GM21717 (cell line): ENCODE measurements at regions not wholly inside any gene's neighbourhood (a gene's known extent, or its start where the extent isn't known, plus 50 kb on each side); places are given as distances from the start of the nearest gene placed in this dataset.
"Not testable (repeated sequence)": the region's sequence is repeated elsewhere in the genome, so short reads cannot be mapped to it uniquely, and the experiment has no call there.

Experiments used
- ATAC-seq: cut with Tn5 transposase; IDR thresholded peaks from one replicate; pipeline ENCODE4 v1.9.1; 2021; ENCODE audit warnings: mild to moderate bottlenecking, moderate library complexity; ENCODE audit not compliant: unreplicated experiment

DNA sequence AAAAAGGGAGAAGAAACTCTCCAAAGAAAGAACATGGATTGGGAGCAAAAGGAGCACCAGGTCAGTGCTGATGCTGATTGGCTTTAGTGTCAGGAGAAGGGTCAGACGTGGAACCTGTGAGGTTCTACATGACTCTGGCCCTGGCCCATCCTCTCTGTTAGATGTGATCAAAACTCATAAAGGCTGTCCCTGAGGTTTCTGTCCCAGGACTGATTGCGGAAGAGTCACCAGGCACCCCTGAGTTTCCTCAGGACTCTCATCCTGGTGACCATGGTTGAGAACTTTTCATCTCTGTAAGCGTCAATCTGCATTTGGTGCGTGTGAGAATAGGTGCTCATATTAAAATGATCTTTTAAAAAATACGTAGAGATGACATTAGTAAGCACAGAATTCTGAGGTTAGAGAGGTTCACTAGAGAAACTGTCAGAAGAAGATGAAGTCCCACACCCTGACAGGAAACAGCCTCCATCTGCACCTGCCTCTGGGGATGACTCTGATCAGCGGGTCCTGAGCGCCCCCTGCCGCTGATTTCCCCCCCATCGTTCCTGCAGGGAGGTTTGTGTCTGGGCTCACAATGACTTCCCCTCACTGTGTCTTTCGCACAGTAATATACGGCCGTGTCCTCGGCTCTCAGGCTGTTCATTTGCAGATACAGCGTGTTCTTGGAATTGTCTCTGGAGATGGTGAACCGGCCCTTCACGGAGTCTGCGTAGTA is 741.8 kb downstream of the TMEM121 start:
- ATAC-seq: no peak

DNA sequence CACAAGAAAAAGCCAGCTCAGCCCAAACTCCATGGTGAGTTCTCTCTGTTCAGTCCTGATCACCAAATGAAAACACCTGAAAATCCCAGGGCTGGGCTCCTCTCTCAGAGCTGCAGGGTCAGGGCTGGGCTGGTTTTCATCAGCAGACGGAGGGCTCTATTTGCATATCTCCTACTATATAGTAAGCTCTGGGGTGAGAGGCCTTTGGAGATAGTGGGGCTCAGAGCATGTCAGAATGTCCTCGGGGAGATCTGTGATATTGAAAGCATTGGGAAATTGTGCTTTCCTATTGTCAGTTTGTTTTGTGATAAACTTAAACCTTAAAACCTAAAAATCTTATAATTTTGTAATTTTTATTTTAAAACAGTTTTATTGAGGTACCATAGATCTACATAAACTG is 742.6 kb downstream of the TMEM121 start:
- ATAC-seq: no peak

DNA sequence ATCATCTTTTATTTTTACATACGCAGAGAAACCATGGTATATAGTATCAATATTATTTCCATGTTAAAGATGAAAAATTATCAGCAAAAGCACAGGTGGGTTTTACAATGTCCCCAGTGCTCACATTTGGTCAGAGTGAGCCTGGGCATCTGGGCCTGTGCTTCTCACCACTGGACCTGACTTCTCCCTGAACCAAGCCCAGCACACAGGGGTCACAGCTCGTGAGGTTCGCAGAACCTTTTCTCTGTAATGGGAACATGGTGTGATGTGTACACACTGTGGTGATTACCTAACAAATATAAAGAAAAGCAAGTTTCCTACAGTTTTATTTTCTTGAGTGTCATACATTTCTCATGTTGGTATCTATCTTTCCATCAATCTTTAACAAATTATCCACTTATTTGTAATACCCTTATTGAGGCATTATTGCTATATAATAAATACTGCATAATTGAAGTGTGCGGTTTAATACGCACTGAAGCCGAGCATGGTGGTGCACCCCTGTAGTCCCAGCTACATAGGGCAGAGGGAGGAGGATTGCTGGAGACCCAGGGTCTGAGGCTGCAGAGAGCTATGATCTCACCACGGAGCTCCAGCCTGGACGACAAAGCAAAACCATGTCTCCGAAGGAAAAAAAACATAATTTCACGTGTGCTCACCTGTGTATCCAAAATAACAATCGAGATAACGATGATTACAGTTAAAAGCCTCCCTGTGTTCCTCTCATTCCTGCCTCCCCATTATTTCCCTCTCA is 743.2 kb downstream of the TMEM121 start:
- no peak for ATAC-seq

DNA sequence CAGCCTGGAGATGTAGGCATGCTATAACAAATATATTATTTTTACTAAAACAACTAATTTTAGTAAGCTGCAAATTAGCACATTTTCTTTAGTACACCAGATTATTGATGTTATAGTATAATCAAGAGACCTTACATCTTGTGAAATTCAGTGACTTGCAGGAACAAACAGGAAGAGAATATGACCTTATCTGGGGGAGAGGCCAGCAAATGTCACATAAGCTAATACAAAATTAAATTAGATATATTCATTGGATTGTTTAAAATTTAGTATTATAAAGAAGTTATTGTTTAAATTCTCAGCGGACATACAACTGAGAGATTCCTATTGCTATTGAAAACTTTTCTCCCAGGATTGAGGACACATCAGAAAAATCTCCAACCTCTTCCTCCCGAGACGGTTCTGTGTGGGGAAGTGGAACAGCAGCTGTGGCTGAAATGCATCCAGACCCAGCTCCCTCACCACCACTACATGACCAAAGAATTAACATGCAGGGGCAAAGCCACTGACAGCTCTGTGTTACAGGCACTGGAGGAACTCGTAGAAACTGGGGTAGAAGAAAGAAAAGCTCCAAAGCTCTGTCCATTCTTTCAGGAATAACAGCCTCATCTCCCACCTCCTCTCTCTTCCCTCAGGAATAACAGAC is 744.2 kb downstream of the TMEM121 start:
- not testable (repeated sequence) for ATAC-seq

DNA sequence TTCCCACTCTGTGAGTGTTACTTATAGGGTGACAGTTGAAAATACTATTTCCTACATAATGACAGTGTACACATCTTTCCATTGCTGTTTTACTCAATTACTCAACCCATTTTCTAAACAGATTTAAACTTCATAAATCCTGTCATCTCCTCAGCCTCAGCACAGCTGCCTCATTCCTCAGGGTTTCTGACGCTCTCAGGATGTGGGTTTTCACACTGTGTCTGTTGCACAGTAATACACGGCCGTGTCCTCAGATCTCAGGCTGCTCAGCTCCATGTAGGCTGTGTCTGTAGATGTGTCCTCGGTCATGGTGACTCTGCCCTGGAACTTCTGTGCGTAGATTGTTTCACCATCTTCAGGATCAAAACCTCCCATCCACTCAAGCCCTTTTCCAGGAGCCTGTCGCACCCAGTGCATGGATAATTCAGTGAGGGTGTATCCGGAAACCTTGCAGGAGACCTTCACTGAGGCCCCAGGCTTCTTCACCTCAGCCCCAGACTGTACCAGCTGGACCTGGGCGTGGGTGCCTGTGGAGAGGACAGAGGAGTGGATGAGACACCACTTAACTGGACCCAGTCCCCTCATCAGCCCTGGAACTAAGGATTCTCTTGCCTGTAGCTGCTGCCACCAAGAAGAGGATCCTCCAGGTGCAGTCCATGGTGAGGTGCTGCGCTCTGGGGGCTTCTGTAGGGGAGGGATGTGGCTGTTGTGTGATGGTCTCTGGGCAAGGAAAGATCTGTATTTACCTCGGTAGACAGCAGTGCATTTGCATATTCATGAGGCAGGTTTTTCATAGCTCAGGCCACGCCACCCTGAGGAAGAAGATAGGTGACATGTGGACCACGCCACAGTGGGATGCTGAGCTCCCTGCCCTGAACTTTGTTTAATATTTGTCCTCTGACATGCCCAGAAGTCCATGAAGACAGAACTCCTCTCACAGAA is 750.2 kb downstream of the TMEM121 start:
- ATAC-seq: no peak

DNA sequence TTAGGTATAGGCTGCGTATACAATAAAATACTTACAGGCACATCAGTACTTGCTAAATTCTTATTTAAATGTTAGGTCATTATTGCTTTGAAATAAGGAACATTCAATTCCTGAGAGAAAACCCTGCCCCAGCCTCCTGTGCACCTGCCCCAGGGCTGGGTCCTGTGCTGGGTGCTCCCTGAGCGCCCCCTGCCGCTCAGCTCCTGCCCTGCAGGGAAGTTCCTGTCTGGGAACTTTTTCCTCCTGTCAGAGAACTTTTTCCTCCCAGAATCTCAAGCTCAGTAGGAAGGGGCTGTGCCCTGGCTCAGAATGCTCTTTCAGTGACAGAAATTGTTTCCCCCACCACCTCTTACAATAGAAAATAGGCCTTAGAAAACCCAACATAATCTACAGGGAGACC is 751.1 kb downstream of the TMEM121 start:
- ATAC-seq: no peak

DNA sequence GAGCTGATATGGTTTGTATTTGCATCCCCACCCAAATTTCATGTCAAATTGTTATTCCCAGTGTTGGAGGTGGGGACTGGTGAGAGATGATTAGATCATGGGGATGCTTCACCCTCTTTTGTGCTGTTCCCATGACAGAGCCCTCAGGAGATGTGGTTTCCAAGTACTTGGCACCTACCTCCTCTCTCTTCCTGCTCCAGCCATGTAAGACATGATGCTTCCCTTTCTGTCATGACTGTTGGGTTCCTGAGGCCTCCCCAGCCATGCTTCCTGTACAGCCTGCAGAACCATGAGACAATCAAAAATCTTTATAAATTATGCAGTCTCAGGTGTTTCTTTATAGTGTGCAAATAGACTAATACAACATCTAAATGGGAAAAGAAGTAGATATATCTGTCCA is 754.5 kb downstream of the TMEM121 start:
- ATAC-seq: no peak

DNA sequence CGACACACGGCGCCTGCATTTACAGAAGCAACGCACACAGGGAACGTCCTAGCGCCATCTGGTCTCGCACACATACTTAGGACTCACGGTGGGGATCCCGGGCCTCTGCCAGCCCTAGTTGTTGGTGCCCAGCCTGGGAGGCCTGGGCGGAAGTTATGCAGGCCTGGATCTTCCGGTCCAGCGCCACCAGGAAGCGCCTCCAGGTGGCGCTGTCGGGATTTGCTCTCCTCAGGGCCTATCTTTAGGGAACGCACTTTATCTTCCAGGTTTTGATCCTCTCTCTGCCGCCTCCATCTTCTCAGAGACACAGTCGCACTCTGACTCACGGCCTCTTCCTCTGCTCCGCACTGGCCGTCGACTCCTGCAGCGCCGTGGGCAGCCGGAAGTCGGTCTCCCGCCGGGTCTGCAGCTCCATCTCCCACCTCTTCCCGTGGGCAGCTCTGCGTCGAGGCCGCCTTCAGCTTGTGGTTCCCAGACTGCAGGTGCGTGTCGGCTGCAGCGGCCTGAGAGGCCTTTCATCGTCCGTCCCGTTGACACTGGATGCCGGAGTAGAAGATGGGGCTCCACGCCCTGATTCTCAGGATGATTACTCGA is 760.4 kb downstream of the TMEM121 start:
- ATAC-seq: no peak

DNA sequence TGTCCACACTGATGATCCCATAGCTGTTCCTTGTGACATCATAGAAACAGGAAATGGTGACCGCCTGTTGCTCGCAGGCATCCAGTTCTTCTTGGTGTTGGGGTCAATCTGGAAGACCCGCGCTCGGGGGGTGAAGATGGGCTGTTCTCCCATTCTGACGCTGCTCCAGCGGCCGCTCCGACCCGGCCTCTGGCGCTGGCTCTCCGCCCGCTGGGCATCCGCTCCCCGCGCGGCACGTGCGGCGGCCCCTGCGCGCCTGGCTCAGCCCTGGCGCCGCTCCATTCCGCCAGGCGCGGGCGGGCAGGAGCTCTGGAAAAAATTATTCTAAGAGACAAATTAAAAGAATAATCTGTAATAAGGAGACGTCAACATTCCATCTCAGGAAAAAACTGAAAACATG is 761.1 kb downstream of the TMEM121 start:
- ATAC-seq: no peak

DNA sequence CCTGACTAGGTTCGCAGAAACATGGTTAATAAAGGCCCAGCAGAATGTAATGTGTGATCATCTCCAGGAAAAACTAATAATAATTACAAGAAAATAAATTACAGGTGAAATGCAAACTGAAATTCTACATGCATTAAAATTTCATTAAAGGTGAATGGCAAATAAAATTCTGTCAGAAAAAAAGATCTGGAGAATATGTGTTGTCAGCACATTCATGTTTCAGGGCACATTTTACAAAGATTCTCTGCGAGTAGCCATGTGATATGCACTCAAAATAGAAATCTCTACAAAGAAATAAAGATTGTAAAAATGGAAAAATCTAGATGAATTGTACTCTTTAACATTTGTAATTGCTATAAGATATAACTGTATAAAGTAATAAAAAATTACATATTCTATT is 765.2 kb downstream of the TMEM121 start:
- ATAC-seq: no peak

DNA sequence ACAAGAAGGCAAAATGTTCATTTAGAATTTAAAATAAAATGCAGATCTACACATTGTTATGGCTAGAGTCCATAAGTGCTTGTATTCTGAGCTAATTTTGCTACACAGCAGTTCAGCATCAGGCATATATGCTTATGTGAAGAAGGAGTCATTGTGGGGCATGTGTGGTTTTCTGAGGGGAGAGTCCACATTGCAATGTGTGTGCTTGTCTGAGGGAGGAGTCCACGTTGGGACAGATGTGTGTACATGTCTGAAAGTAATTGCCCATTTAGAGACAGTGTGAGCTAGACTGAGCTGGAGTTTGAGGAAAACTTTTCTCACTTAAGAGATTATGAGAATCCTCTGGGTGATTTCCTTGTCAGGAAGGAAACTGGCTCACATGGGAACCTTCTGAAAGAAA is 767.9 kb downstream of the TMEM121 start:
- no peak for ATAC-seq

DNA sequence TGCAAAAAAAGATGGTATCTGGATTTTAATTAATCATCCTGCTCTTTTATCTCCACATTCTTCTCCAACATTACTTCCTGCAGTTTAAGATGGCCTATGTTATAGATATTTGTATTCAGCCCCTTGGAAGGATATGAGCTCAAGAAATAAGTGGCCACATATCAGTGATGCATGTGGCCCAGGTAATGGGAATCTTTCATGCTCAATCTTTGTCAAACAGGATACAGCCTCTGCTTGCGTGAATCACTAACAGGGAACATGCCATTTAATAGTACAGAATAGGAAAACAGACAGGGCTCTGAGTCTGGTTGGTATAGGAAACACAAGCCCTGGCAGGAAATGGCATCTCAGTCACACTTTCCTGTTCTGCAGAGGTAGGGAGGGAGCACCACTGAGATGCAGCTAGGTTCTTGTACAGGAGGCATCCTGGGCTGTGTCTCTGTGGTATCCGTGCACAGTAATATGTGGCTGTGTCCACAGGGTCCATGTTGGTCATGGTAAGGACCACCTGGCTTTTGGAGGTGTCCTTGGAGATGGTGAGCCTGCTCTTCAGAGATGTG is 774.6 kb downstream of the TMEM121 start:
- not testable (repeated sequence) for ATAC-seq

DNA sequence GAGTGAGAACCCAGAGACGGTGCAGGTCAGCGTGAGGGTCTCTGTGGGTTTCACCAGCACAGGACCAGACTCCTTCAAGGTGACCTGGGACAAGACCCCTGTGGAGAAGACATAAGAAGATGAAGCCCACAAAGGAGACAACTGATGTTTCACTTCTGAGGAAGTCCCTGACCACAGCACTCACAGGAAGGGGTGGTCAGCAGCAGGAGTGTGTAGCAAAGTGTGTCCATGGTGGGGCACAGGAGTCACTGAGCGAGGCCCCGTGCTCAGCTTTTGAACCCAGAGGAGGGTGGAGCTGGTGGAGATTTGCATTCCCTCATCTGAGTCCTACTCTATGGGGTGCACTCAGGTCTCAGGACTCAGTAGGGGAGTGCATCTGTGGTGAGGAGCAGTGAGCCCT is 775.2 kb downstream of the TMEM121 start:
- not testable (repeated sequence) for ATAC-seq

DNA sequence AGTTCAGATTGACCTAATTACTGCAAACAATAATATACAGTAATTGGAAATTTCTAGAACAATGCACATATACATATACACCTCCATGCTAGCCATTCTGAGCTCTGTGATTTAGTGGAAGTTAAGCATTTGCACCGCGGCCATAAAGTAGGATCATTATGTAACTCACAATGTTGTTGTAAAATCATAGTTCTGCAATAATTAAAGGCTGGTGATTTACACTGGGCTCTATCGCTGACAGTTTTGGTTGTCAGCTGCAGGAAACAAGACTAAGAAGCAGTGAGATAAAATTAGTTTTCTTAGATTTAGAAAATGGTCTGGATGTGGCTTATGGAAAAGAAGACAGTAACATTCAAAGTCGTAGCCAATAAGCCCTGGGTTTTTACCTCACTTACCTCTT is 776.3 kb downstream of the TMEM121 start:
- no peak for ATAC-seq

DNA sequence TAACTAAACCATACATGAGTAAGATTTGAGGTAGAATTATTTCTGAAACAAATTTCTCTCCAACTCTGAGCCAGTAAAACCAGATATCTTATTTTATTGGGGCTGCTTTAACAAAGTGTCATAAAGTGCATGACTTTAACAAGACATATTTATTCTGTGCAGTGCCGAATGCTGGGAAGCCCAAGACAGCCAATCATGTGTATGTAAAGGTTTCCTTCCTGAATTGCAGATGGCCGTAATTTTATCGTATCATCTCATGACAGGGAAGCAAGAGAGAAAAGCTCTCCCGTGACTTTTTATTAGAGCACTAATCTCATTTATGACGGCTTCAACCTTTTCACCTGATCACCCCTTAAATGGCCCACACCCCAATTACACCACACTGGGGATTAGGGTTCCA is 777.9 kb downstream of the TMEM121 start:
- no peak for ATAC-seq

DNA sequence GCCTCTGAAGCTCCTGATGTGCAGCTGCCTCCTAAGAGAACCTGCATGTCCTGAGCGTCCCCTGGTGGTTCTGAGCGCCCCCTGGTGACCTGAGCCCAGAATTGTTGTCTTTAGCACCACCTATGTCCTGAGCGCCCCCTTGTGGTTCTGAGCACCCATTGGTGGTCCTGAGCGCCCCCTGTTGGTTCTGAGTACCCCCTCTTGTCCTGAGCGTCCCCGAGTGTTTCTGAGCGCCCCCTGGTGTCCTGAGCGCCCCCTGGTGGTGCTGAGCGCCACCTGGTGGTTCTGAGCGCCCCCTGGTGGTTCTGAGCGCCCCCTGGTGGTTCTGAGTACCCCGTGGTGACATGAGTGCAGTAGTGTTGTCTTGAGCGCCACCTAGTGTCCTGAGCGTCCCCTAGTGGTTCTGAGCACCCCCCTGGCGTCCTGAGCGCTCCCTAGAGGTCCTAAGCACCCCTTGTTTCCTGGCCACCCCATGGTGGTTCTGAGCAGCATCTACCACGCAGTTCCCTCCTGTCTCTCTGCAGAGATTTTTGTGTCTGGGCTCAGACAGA is 782.5 kb downstream of the TMEM121 start:
- ATAC-seq: peak; percentile 88

DNA sequence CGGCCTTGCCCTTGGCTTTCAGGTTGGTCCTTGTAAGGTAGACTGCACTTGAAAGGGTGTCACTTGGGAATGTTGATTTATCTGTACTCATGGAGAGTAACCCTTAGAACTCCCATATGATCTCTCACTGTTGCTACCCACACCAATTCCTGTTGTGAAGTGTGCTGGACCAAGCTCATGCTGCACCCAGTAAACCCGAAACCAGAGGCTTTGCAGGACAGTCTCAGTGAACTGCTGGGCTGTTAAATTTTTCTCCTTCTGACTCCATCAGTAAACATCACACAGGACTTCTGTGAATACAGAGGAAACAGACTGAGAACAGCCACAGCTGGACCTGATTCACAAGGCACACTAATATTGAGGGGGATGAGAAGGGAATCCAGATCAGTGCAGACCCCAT is 783.0 kb downstream of the TMEM121 start:
- ATAC-seq: peak; percentile 15

DNA sequence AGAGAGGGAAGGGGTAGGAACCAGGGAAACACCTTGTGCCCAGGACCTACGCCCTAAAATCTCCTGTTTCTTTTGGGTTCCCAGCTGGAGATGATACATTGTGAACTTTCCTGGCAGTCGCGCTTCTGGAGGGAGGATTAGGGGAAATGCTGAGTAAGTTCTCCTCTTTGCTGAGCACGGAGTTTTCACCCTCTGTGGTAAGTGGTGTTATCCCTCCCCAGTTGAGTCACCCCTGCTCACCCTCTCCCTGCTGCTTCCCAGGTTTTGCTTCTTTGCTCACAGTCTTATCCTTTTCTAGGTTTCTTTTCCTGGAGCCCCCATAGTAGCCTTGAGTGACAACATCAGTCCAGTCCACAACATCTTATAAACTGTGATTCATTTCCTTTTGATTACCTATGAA is 789.1 kb downstream of the TMEM121 start:
- ATAC-seq: no peak

DNA sequence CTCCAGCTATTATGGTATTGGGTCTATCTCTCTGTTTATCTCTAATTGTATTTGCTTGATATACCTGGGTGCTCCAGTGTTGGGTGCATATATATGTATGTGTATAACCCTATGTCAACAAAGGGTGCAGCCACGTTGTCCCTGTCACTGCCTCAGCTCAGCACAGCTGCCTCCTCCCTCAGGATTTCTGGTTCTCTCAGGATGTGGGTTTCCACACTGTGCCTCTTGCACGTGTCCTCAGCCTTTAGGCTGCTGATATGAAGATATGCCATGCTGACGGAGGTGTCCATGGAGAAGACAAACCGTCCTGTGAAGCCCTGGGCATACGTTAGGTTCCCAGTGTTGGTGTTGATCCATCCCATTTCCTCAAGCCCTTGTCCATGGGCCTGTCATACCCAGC is 791.2 kb downstream of the TMEM121 start:
- ATAC-seq: no peak

DNA sequence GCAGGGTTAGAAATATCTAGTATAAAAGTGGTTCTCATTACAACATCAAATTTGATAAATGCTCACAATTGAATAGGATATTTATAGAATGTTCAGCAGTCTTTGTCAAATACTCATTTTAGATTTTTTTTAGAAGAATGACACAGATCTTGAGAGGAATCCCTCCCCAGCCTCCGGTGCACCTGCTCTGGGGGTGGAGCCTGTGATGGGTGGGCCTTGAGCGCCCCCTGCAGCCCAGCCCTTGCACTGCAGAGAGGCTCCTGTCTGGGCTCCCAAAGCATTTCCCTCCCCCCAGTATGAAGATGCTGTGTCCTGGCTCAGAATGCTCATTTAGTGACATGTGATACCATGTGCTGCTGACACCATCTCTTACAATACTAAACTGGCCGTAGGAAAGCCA is 792.3 kb downstream of the TMEM121 start:
- ATAC-seq: no peak
